Activated CD8-positive, alpha-beta memory T cell treated with anti-CD3 and anti-CD28 coated beads for 1 hour (primary cell): ENCODE measurements at regions not wholly inside any gene's neighbourhood (a gene's known extent, or its start where the extent isn't known, plus 50 kb on each side); places are given as distances from the start of the nearest gene placed in this dataset.

Source experiments
- DNase-seq, 2 donors: peaks; one replicate each; pipeline ENCODE4 v3.0.0-alpha.2; 2020; ENCODE audit warnings: low read depth in 1 of 2; ENCODE audit errors: extremely low read depth in 1 of 2

DNA sequence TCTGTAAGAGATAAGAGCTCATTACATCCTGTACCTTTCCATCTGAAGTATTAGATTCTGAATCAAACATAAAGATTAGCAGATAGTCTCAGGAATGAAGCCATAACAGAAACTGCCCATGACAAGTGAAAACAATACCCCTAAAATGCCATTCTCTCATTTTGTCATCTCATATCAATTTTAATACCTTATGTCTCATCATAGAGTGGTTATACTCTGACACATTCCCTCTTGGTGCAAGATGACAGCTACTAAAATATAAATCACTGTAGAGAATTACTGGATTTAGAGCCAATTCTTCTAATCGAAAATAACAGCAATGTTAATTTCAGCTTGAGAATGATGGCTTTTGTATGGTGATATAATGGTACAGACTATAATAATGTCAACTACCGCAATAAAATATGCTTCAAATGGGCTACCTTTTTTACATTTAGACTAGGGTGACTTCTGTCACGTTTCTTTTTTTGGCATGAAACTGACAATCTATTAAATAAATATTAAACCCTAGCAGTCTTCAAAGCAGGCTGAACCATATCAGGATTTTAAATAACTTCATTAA, 125.1 kb upstream of the ITGA4 start:
- no peak for DNase-seq

DNA sequence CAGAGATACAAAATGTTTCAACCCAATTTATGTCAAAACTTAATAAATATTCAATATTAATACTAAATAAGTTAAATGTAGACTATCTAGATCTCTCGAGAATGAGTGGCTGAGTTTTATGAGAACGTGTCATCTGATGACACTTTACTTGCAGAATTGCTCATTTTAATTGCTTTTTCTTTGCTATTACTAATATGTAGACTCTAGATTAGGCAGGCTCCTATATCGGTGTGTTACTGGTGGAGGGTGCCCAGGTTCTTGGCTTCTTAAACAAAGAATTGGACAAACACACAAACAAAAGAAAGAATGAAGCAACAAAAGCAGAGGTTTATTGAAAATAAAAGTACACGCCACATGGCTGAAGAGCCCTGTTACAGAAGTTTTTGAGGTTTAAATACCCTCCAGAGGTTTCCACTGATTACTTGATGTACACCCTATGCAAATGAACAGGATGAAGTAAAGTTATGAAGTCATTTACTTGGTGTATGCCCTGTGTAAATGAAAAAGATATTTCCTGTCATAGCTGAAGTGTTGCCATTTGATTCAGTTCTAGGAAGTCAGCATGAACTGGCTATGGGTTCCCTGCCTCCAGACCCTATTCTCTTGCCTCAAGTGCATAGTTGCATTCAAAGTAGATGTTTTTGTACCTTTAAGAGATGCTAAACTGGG, 122.9 kb upstream of the ITGA4 start:
- no peak for DNase-seq

DNA sequence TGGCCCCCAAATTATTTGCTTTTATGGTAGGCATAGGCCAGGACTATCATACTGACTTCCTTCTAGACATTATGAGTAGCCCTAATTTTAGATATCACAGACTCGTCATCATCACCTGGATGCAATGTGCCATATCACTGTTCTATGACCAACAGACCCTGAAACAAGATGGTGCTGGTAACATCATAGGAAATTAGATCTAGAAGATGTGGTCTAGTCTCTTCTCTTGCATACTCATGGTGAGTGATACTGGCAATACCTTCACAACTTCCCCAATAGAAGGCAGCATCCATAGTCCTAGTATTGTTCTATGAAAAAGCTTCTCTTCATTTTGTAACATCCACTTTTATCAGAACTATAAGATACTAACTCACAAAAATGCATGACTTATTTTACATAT, 116.3 kb upstream of the ITGA4 start:
- no peak for DNase-seq

DNA sequence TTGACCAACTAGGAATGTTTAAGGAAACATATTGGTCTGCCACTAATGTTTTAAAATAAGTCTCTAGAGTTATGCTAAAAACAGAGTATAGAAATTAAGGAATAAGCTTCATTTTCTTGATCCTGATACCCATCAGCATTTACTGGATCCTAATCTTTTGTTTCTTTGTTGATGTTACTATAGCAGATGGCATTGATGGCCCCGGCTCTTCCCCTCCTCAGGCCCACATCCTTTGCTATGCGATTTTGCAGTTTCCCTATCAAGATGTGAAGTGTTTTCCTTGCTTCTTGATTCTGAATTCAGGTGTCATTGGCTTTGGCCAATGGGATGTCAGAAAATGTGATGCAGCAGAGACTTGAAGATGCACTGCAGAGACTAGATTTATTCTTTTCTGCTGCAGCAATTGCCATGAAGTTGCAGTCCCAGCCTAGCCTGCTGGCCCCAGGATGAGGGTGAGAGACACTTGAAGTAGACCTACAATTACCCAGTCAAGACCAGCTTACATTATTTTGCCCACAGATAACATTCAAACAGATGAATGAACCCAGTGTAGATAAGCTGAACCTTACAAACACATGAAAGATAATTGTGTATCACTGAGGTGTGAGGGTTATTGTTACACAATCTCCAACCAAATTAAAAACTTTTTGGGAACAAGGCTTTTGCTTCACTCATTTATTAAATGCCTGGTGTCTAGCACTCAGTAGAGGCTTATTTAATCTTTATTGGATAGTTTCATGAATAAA, 115.2 kb upstream of the ITGA4 start:
- no peak for DNase-seq

DNA sequence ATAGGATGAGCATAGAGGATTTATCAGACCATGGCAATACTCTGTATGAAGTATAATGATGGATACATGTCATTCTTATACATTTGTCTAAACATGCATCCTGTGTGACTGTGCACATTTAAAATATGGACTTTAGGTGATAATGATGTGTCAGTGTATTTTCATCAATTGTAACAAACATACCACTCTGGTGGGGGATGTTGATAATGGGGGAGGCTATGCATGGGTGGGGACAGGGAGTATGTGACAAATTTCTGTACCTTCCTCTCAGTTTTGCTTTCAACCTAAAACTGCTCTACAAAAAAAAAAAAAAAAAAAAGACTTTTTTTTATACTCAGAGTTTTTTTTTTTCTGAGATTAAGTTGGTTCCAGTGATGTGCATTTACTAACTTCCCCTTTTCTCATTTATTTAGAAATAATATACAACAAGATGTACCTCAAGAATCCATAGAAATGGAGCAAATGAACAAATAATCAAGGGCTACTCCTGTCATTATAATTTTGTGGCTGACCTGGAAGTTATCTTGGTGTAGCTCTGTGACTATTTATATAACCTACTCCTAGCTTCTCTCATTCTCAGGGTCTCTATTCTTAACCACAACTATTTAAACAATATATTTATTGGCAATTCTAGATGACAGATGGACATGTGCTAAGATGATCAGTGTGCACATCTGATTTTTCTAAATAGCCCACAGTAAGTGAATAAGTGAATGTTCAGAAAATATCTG, 108.9 kb upstream of the ITGA4 start:
- no peak for DNase-seq

DNA sequence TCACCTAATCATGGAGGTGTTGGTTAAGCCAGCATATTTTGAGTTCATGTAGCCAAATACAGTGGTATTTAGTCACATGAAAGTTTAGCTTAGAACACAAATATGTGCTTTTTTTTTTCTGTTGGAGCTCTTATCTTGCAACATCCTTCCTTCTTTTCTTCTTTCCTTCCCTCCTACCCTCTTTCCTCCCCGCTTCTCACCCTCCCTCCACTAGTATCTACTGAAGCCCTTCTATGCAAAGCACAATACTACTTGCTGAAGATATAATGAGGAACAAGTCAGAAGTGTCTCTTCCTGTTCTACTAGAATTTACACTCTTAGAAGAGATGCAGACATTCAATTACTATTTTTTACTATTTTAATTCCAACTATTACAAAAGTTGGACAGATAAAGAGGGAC, 105.0 kb upstream of the ITGA4 start:
- DNase-seq, result no peak

DNA sequence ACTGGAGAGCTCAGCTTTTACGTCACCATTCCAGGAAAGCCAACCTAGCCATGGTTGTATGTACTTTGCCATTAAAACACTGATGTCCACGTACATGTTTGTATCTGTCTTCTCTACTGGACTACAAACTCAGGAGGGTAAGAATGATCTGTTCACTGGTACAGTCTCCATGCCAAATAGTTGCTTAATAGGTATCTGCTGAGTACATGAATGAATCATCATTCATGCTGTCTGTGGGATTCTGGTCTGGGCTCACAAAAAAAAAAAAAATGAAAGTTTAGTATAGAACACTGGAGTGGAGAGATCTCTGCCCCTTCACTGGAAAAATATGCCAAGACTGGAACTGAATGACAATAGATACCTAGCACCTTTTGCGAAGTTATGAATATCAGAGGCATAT, 102.6 kb upstream of the ITGA4 start:
- DNase-seq, result no peak

DNA sequence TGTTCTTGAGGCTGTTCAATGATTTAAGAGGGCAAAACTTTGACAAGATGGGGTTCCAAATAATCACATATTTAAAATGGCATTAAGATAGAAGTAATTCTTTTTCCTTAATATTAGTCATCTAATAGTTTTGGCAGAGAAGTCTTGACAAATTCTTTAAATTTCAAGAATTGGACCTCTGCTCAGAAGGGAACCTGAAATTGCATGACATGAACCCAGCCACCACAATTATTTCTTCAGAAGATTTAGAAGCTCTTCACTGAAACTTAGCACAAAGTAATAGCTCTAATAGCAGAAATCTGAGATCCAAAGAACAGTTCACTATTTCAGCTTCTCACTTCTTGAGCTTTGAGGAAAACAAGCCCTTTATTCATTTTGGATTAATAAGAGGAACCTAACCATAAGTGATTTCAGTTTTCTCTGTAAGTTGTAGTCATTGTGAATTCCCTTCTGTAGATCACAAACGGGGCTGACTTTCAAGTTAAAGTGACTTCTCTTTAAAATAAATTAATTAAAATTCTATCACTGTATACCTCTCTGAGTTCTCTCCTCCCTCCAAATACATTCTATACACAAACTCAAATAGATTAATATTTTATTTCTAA, 100.6 kb upstream of the ITGA4 start:
- no peak for DNase-seq

DNA sequence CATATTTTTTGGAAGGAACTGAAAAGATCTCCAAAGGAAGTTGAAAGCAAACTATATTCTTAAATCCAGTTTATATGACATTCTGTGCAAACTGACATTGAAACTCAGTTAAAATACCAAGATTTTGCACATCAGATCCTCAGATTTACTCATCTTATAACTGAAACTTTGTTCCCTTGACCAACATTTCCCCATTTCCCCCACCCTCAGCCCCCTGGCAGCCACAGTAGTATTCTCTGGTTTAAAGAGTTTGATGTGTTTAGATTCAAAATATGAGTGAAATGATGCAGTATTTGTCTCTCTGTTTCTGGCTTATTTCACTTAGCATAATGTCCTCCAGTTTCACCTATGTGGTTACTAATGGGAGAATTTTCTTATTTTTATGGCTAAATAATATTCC, 99.2 kb upstream of the ITGA4 start:
- no peak for DNase-seq

DNA sequence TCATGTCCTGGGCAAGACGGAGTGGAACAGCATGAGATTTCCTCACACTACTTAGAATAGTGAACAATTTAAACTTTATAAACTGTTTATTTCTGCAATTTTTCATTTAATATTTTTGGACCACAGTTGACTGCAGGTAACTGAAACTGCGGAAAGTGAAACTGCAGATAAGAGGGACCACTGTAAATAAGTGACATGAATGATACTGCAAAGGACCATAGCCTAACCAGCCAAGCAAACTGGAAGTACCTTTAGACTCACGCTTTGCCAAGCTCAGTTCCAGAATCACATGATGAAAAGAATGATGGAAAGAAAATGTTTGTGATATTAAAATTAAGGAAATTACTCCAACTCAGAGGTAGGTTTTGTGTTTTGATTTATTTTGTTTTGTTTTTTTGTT, 94.6 kb upstream of the ITGA4 start:
- no peak for DNase-seq

DNA sequence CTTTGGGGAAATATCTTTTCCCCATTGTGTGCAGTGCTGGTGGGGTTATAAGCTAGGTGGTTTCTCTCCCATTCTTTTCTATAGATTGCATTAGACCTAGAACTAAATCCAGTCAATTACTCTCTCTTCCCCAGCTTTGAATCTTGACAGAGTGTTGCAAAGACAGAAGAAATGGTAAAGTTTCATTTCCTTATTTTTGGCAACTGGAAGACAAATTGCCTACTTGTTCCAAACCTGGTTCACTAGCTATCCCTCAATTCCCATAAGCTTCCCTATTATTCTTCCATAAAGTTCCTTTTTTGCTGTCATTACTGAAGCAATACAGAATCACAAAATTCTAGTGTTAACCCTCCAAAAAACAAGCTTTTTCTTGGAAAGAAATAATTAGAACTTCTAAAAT, 94.0 kb upstream of the ITGA4 start:
- no peak for DNase-seq

DNA sequence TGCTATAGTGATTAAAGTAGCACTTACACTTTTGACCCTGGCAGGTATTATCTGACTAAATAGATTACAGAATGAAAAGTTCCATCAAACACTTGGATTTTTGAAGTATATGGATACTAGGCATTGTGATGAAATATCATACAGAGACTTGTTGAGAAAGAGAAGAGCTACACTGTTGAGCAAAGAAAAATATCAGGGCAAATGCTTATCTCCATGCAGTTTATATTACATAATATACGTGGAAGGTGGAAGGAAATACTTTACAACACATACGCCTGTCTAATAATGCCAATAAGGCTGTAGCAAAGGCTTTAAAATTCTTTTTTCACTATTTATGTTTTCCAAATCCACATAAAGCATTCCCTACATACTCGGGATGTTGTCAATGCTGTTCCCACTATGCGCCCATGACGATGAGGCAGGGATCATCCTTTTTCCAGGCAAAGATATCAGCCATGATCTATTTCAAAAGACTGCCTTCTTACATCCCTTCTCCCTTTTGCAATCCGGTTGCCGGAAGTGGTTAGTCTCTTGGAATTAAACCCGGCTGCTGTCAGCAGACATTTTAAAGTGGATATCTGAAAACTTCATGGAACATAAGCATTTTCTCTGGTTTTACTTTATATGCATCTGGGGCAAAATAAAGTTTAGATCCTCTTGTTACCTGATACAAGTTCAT, 92.6 kb upstream of the ITGA4 start:
- no peak for DNase-seq

DNA sequence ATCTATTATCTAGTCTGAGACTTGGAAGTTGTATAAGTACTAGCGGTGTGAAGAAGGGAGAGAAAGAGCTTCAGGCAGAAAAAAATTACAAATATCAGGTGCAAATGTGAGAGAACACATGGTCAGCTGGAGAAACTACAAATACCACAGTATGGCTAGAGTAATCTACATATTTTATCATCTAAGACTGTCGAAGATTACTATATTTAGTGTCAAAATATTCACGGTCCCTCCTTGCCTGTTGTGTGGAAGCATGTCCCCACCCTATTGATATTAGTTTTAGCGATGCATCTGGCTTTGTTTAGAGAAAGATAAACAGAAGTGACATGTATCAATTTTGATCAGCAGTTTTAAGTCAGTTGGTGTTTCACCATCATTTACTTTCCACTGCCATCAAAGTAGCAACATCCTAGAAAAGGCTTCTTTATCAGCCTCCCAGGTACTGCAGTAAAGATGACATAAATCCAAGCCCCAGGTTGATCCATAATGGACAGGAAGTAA, 90.5 kb upstream of the ITGA4 start:
- DNase-seq, result no peak

DNA sequence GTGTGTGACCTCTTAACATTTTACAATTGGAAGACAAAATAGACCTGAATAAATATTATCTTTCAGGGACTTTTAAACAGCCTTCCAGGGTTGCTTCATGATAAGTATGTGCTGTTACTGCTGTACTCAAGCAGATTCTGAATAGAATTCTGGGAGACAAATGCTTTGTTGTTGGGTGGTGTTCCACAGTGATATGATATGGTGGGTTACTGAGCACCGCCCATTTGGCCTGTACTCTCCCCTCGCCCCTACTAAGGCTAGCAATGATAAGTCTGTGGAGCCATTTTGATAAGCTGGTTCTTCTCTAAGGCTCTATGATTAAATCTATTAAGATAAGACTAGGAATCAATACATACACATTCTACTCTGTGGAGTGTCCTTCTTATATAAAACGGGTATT, 89.8 kb upstream of the ITGA4 start:
- no peak for DNase-seq

DNA sequence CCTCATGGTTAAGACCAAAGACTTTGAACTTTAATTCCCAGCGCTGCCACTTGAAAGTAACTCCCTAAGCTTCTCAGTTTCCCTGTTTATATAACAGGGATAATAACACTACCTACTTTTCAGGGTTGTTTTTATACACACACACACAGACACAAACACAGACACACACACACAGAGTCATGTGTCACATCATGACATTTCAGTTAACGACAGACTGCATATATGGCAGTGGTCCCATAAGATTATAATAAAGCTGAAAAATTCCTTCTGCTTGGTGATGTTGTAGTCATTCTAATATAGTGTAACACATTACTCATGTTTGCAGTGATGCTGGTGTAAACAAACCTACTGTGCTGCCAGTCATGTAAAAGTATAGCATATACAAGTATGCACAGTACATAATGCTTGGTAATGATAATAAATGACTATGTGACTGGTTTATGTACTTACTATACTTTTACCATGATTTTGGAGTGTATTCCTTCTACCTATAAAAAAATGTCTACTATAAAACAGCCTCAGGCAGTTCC, 89.2 kb upstream of the ITGA4 start:
- DNase-seq, result no peak

DNA sequence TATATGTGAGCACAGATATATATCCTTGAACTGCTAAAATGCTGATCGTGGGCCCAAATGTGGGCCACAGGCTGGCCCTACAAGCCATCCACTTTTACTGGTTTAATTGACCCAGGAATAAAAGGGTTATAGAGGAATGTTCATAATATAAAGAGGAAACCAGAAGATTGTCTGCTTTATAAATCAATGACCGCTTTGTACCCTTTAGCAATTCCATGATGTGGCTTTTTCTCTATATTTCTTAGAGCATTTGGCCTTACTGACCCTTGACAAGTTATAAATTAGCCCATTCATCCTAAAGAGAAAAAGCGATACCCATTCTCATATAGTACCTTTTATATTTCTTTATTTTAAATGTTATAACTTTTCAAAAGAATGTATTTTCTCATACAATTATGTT, 87.1 kb upstream of the ITGA4 start:
- DNase-seq, result no peak

DNA sequence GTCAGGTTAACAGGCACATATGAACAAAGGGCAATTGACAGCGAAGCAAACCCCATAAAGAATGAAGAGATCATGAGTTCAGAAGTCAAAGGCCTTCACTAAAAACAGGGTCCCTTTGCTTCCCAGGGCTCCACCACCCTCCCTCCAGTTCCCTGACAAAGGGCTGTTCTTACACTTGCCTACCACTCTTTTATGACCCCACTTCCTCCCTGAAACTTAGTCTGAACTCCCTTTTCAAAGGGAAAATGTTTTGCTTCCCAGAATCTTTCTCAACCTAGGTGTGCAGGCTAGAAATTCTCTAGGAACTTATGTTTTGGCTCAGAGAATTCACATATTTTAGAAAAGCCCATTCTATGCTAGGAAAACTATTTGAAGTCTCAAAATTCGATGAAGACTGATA, 86.0 kb upstream of the ITGA4 start:
- DNase-seq, result no peak

DNA sequence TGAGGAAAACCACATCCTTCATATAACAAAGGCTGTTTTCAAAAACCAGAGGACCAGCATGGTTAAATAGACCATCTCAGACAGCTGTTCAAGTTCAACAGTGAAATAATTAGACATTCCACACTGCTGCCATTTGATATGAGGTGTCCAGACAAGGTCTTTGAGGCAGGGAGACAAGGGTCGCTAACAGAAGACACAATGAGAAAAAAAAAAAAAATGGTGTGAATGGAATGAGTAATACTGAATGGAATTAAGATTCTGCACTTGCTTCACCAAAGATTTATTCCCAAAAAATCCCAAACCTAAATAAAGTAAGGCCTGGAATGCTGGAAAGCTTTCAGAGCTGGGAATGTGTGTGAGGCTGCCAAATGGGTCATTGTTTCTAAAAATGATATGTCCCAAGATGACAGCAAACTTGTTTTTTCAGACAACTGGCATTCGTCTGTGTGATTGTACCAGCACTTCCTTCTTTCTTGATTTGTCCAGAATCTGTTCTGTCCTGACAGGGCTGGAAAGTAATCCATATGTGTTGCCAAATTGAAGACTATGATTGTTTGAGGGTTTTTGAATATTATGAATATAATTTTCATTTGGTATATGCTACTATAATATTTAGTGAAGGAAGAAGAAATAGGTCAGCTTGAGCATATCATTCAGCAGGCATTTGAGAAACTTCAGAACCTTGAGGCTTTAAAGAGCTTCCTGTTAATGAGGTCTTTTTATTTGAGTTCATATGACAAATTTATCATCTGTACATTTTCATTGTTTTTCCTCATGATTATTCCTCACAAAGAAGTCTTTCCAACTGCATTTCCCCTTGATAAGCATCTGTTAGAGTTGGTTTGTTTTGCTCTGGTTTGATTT, 85.2 kb upstream of the ITGA4 start:
- no peak for DNase-seq

DNA sequence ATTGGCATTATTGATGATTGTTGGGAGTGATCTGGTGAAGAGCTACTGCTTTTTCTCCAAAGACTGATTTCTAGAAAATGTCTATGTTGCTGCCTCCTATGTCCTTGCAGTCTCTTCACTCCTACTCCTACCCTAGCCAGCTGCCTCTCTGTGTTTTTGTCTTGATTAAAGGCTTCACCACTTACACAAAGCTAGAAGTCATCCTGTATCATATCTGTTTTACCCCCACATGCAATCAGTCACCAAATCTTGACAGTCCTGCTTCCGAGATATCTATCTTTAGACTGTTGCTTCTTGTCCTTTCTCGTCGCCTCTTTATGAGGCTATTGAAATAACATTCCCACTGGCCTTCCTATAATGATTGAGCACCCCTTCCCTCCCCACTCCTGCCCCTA, 84.5 kb upstream of the ITGA4 start:
- DNase-seq, result no peak
